OCI-LY7 (cell line): ENCODE measurements at regions not wholly inside any gene's neighbourhood (a gene's known extent, or its start where the extent isn't known, plus 50 kb on each side); places are given as distances from the start of the nearest gene placed in this dataset.

ENCODE experiments used
- CTCF ChIP-seq: fragments of 200-600 bp; sonication (generic); conservative IDR thresholded peaks from 2 replicates; pipeline ENCODE4 v1.5.1; 2014; ENCODE audit warnings: mild to moderate bottlenecking, antibody characterized with exemption, low read length, moderate library complexity, mixed read lengths
- EZH2phosphoT487 ChIP-seq: fragments of 200-600 bp; sonication (generic); IDR thresholded peaks from 2 replicates; pipeline ENCODE4 v1.6.1; 2018; ENCODE audit warnings: low read depth, borderline replicate concordance, mild to moderate bottlenecking, mixed run types, antibody characterized with exemption, low read length, moderate library complexity, mixed read lengths

GRCh38 chr3:177726807-177727206 is 529.5 kb upstream of the TBL1XR1 start:
- TF ChIP-seq CTCF (no peak), EZH2phosphoT487 (no peak)
